ENCODE measurements at regions not wholly inside any gene's neighbourhood (a gene's known extent, or its start where the extent isn't known, plus 50 kb on each side); places are given as distances from the start of the nearest gene placed in this dataset.

DNA sequence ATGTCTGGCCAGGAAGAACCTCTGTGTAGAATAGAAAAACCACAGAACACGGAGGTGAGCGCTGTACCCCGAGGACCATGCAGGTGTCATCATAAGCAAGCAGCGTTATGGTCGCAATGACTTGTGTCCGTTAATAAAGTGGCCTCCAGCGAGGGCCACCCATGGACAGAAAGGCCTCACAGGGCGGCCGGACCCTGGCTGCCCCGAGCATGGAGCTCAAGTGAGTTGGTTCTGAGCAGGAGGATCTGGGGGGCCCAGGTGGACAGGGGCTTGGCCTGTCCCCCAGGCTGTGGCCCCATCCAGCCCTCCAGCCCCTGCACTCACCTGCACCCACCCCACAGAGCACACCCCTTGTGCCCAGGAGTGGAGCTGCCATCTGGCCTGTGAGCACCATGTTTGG lies 133.8 kb downstream of the BRD1 start:
- DNase-seq, result no peak
- CTCF ChIA-PET, result interaction anchor here (1.6 kb wide), 1 partner anchor 8 kb away, joined by 6 read pairs; no protein-coding TSS in a partner anchor
- no peak overlapping the region for H3K27ac Mint-ChIP-seq
- H3K36me3 Mint-ChIP-seq (ENCODE audit: low read depth), result no peaks in the 10 kb centered on the region
- no peak overlapping the region for H3K4me3 Mint-ChIP-seq
- peaks cover 2% of the 10 kb centered on the region for H3K27me3 Mint-ChIP-seq (ENCODE audit: low read depth)
- peaks cover 3% of the 10 kb centered on the region for H3K4me1 Mint-ChIP-seq (ENCODE audit: low read depth)
- intact Hi-C loops (cut with micrococcal nuclease), result no loop called here
- peaks cover 8% of the 10 kb centered on the region for H3K9me3 Mint-ChIP-seq

DNA sequence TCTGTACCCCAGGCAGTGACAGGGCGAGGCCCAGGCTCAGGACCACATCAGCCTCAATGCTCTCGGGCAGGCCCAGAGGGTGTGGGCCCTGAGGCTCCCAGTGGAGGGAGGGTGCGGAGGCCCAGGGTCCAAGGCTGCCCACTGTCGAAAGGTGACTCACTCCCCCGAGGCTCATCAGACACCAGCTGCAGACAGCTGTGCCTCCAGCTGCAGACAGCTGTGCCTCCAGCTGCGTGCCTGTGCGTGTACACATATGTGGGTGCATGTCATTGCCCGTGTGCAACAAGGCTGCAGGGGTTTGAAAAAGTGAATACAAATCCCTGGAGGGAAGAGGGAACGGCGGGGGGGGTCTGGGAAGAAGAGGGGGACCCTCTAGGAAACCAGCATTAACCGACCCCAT lies 134.3 kb downstream of the BRD1 start:
- peaks cover 3% of the 10 kb centered on the region for H3K4me1 Mint-ChIP-seq (ENCODE audit: low read depth)
- peaks cover 2% of the 10 kb centered on the region for H3K27me3 Mint-ChIP-seq (ENCODE audit: low read depth)
- H3K36me3 Mint-ChIP-seq (ENCODE audit: low read depth), result no peaks in the 10 kb centered on the region
- intact Hi-C loops (cut with micrococcal nuclease), result no loop called here
- no peak overlapping the region for H3K4me3 Mint-ChIP-seq
- peaks cover 8% of the 10 kb centered on the region for H3K9me3 Mint-ChIP-seq
- no peak overlapping the region for H3K27ac Mint-ChIP-seq
- CTCF ChIA-PET, result interaction anchor here (1.6 kb wide), 1 partner anchor 8 kb away, joined by 6 read pairs; no protein-coding TSS in a partner anchor
- DNase-seq, result no peak

DNA sequence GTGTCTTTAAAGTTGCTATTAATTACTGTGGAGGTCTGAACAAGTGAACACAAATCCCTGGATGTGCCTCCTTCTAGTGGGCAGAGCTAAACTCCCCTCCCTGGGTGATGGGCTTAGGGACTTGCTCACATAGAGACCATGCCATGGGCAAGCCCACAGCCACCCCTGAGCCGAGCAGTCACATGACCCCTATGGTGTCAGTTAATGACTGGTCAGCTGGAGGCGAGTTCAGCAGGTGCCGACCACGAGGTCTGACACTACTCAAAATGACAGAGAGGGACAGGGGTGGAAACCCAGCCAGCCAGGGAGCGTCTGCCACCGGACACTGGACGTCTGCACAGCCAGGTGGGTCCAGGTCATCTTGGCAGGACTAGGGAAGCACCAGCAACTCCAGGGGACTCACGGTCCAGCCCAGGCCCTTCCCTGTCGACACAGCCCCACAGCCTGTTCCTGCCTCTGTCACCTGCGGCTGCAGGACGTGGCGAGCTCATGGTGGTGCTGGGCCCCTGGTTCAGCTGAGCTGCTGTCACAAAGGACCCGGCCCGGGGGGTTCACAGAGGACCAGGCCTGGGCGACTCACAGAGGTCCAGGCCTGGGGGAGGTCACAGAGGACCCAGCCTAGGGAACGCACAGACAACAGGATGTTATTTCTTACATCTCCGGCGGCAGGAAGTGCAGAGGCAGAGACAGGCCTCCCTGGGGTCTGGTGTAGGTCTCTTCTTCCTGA lies 135.0 kb downstream of the BRD1 start:
- CTCF ChIA-PET, result interaction anchor here (1.6 kb wide), 1 partner anchor 9 kb away, joined by 6 read pairs; no protein-coding TSS in a partner anchor
- Mint-ChIP-seq H3K4me3 (no peak overlapping the region), H3K4me1 (ENCODE audit: low read depth) (peaks cover 3% of the 10 kb centered on the region), H3K9me3 (peaks cover 8% of the 10 kb centered on the region), H3K36me3 (ENCODE audit: low read depth) (no peaks in the 10 kb centered on the region), H3K27ac (no peak overlapping the region), H3K27me3 (ENCODE audit: low read depth) (peaks cover 2% of the 10 kb centered on the region)
- no peak for DNase-seq
- intact Hi-C loops (cut with micrococcal nuclease), result no loop called here

DNA sequence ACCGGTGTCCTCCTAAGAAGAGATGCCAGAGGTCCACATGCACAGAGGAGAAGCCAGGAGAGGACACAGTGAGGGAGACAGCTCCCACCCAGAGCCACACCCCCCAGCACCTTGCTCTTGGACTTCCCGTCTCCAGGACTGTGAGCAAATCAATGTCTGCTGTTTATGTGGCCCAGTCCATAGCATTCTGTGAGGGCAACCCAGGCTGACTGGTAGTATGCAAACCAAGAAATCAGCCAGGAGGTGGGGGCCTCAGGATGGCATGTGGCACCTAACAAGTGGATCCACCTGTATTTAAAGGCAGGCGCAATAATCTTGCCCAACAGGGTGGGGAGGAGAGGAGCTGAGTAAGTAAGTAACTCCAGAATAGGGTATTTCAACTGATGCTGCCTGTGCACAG lies 136.4 kb downstream of the BRD1 start:
- H3K27ac Mint-ChIP-seq, result no peak overlapping the region
- H3K4me3 Mint-ChIP-seq, result no peak overlapping the region
- intact Hi-C loops (cut with micrococcal nuclease), result no loop called here
- H3K4me1 Mint-ChIP-seq (ENCODE audit: low read depth), result peaks cover 3% of the 10 kb centered on the region
- H3K27me3 Mint-ChIP-seq (ENCODE audit: low read depth), result peaks cover 2% of the 10 kb centered on the region
- CTCF ChIA-PET, result no interaction called here
- DNase-seq, result no peak
- peaks cover 1% of the 10 kb centered on the region for H3K9me3 Mint-ChIP-seq
- H3K36me3 Mint-ChIP-seq (ENCODE audit: low read depth), result no peaks in the 10 kb centered on the region

DNA sequence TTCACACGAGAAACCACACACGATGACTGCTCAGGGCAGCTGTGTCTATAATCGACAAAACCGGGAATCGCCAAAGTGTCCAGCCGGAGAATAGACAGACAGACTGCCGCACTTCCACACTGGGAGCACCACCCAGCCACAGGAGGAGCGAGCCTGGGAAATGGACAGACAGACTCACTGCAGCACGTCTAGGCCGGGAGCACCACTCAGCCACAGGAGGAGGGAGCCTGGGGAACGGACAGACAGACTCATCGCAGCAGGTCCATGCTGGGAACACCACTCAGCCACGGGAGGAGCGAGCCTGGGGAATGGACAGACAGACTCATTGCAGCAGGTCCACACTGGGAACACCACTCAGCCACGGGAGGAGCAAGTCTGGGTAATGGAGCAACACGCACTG lies 137.2 kb downstream of the BRD1 start:
- H3K36me3 Mint-ChIP-seq (ENCODE audit: low read depth), result no peaks in the 10 kb centered on the region
- H3K9me3 Mint-ChIP-seq, result no peaks in the 10 kb centered on the region
- intact Hi-C loops (cut with micrococcal nuclease), result no loop called here
- no peak for DNase-seq
- H3K4me1 Mint-ChIP-seq (ENCODE audit: low read depth), result peaks cover 3% of the 10 kb centered on the region
- no peak overlapping the region for H3K27ac Mint-ChIP-seq
- H3K27me3 Mint-ChIP-seq (ENCODE audit: low read depth), result peaks cover 2% of the 10 kb centered on the region
- CTCF ChIA-PET, result no interaction called here
- no peak overlapping the region for H3K4me3 Mint-ChIP-seq

DNA sequence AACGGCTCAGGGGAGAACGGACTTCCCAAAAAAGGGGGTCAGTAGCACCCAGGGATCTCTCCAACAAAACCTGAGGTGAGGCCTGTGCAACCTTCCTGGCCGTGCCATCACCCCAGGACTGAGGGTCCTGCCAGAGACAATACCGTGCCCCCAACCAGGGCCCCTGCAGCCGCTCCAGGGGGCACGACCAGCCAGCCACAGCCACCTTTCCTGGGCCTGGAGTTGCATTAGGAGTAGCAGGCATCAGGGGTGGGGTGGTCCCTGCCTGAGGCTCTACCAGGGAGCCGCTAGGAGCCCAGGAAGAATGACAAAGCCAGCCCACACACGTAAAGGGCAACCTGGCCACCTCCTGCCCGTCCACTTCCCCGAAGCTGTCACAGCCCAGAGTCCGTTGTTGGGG lies 137.8 kb downstream of the BRD1 start:
- Mint-ChIP-seq H3K9me3 (no peaks in the 10 kb centered on the region), H3K27me3 (ENCODE audit: low read depth) (peaks cover 2% of the 10 kb centered on the region), H3K36me3 (ENCODE audit: low read depth) (no peaks in the 10 kb centered on the region), H3K4me3 (no peak overlapping the region), H3K27ac (no peak overlapping the region), H3K4me1 (ENCODE audit: low read depth) (peaks cover 3% of the 10 kb centered on the region)
- no peak for DNase-seq
- intact Hi-C loops (cut with micrococcal nuclease), result no loop called here
- CTCF ChIA-PET, result interaction anchor here (1.9 kb wide), 1 partner anchor 12 kb away, joined by 9 read pairs; no protein-coding TSS in a partner anchor

DNA sequence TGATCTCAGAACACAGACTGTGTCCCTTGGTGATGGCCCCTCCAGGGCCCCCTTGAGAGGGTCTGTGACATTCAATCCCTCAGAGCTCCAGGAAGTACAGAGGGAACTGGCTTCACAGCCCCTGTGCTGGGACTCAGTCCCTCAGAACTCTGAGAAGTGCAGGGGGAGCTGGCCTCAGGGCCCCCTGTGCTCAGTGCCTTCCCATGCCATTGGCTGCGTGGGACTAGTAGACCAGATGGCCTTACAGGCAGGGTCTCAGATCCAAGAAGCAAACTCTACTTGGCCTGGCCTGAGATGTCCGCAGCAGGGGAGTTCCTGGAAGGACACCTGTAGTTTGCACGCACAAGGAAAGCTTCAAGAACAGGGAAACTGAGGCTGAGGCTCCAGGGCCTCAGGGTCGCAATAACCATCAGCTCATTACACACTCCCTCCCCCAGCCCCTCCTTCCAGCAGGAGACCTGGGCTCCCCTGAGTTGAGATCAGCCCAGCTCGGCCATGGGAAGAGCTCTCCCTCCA lies 138.4 kb downstream of the BRD1 start:
- Mint-ChIP-seq H3K27me3 (ENCODE audit: low read depth) (peaks cover 2% of the 10 kb centered on the region), H3K9me3 (no peaks in the 10 kb centered on the region), H3K4me1 (ENCODE audit: low read depth) (peaks cover 3% of the 10 kb centered on the region), H3K27ac (no peak overlapping the region), H3K4me3 (no peak overlapping the region), H3K36me3 (ENCODE audit: low read depth) (no peaks in the 10 kb centered on the region)
- DNase-seq, result no peak
- CTCF ChIA-PET, result interaction anchor here (1.9 kb wide), 1 partner anchor 12 kb away, joined by 9 read pairs; no protein-coding TSS in a partner anchor
- intact Hi-C loops (cut with micrococcal nuclease), result no loop called here

DNA sequence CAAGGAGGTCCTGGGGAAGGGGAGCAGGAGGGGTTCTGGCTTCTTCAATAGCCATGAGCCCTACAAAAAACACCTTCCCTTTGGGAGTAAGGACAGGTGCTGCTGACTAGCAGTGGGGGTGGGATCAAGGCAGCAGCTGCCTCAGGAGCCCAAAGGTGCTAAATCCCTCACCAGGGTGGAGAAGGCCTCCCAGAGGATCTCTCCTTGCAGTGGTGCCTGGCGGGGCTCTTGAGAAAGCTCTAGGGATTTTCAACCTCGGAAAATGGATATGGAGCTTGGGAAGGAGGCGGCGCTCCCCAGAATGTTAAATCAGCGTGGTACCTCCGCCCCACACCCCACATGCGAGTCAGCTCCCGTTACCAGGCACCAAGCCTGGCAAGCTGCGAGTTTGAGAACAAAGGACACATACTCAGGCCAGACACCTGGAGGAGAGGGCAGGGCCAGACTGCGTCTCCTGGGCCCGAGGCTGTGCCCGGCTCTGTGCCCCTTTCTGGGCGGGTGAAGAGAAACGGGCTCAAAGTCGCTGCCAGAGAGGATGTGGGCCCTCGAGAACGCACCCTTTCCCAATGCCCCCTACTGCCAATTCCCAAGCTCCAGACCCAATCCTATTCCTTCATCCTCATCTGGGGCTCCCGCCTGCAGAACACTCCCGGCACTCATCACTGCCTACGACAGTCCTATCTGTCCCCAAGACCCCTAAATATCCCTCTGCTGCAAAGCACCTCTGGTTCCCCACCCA lies 139.0 kb downstream of the BRD1 start:
- H3K4me1 Mint-ChIP-seq (ENCODE audit: low read depth), result peaks cover 3% of the 10 kb centered on the region
- no peak overlapping the region for H3K27ac Mint-ChIP-seq
- CTCF ChIA-PET, result interaction anchor here (1.9 kb wide), 1 partner anchor 13 kb away, joined by 9 read pairs; no protein-coding TSS in a partner anchor
- H3K9me3 Mint-ChIP-seq, result no peaks in the 10 kb centered on the region
- H3K4me3 Mint-ChIP-seq, result no peak overlapping the region
- no peaks in the 10 kb centered on the region for H3K36me3 Mint-ChIP-seq (ENCODE audit: low read depth)
- peaks cover 2% of the 10 kb centered on the region for H3K27me3 Mint-ChIP-seq (ENCODE audit: low read depth)
- DNase-seq, result no peak
- intact Hi-C loops (cut with micrococcal nuclease), result no loop called here

DNA sequence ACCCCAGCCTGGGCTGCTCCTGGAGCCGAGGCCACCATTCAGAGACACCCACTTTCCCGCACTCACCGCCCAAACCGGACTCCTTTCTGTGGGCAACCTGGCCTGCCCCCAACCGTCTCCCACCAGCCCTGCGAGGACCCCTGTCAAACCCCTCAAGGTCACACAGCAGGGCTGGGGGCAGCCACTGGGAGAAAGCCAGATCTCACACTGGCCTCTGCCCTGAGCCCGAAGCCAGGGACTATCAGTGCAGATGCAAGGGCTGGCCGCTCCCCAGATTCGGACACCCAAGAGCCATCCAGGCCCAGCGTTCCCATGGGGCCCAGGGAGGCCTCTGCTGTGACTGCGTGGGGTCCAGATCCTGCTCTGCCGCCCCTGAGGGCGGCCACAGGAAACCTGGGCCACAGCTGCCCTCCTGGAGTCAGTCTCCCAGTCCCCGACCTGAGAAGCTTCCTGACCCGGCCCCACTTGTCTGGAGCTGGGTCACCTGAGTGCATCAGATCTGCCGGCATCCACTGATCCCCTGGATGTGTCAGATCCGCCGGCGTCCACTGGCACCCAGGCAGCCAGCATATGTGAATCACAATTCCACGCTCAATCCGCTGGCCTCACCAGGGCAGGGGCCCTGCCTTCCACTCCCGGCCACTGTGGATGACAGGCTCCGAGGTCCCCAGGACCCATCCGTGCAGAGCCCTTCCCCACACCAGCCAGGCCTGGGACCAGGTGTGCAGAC lies 139.7 kb downstream of the BRD1 start:
- DNase-seq, result no peak

DNA sequence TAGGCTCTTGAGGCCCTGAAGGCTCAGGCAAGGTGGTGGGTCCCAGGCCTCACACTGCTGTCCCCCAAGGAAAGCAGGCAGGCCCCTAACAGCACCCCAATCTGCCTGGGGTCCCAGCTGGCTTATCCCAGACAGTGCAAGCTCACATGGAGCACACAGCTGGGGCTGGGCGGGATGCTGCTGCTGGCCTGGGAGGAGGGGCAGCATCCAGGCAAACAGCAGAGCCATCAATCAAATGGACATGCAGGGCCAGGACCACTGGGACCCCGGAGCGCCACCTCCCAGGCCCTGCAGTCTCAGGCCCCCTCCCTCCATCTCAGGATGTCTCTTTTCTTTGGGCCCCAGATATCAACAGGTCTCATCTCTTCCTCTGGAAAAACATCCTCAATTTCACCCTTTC lies 140.3 kb downstream of the BRD1 start:
- no peak overlapping the region for H3K4me3 Mint-ChIP-seq
- CTCF ChIA-PET, result no interaction called here
- DNase-seq, result no peak

More for the DNA sequence above, 139.7 kb downstream of the BRD1 start:
- H3K27ac Mint-ChIP-seq, result no peak overlapping the region
- H3K4me1 Mint-ChIP-seq (ENCODE audit: low read depth), result peaks cover 3% of the 10 kb centered on the region
- no peak overlapping the region for H3K4me3 Mint-ChIP-seq
- H3K27me3 Mint-ChIP-seq (ENCODE audit: low read depth), result peaks cover 2% of the 10 kb centered on the region
- CTCF ChIA-PET, result interaction anchor here (1.9 kb wide), 1 partner anchor 14 kb away, joined by 9 read pairs; no protein-coding TSS in a partner anchor
- intact Hi-C loops (cut with micrococcal nuclease), result no loop called here
- no peaks in the 10 kb centered on the region for H3K36me3 Mint-ChIP-seq (ENCODE audit: low read depth)
- H3K9me3 Mint-ChIP-seq, result no peaks in the 10 kb centered on the region

DNA sequence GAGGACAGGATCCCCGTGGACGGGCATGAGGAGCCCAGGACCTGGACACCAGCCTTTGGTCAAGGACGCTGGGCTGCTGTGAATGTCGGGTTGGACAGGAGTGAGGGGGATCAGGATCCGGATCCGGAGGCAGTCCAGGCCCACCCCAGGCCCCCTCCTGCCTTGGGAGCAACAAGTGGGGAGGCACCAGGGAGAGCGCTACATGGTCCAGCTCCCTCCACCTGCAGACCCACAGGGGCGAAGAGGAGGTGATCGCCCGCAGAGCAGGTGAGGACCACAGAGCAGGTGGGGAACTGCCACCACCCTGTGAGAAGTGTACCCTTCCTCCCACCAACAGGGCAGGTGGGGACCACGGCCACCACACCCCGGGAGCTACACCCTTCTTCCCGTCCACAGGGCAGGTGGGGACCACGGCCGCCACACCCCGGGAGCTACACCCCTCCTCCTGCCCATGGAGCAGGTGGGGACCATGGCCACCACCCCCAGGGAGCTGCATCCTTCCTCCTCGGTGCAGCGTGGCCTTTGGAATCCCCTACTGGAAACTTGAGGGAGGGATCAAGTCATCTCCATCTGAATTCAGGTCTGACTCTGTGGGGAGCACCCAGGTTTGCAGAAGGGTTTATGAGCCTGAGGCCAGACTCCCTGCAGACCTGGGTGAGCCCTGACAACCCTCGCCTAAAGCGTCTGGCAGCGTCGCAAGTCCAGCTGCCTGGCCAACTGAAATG lies 141.0 kb downstream of the BRD1 start:
- H3K27me3 Mint-ChIP-seq (ENCODE audit: low read depth), result peaks cover 2% of the 10 kb centered on the region
- no peak overlapping the region for H3K27ac Mint-ChIP-seq
- no peaks in the 10 kb centered on the region for H3K36me3 Mint-ChIP-seq (ENCODE audit: low read depth)
- H3K4me1 Mint-ChIP-seq (ENCODE audit: low read depth), result no peaks in the 10 kb centered on the region
- intact Hi-C loops (cut with micrococcal nuclease), result no loop called here
- CTCF ChIA-PET, result interaction anchor here (2.4 kb wide), 1 partner anchor 15 kb away, joined by 5 read pairs; no protein-coding TSS in a partner anchor
- no peak for DNase-seq
- no peaks in the 10 kb centered on the region for H3K9me3 Mint-ChIP-seq
- H3K4me3 Mint-ChIP-seq, result no peak overlapping the region

More for the DNA sequence above, 140.3 kb downstream of the BRD1 start:
- intact Hi-C loops (cut with micrococcal nuclease), result no loop called here
- Mint-ChIP-seq H3K36me3 (ENCODE audit: low read depth) (no peaks in the 10 kb centered on the region), H3K27me3 (ENCODE audit: low read depth) (peaks cover 2% of the 10 kb centered on the region), H3K4me1 (ENCODE audit: low read depth) (peaks cover 2% of the 10 kb centered on the region), H3K27ac (no peak overlapping the region), H3K9me3 (no peaks in the 10 kb centered on the region)

Data from activated naive CD4-positive, alpha-beta T cell treated with anti-CD3 and anti-CD28 coated beads for 36 hours (primary cell).